ENCODE measurements at regions not wholly inside any gene's neighbourhood (a gene's known extent, or its start where the extent isn't known, plus 50 kb on each side); places are given as distances from the start of the nearest gene placed in this dataset.

GRCh38 chr4:104235967-104236366, 258.7 kb downstream of the CXXC4 start:
- no peak for TF ChIP-seq CTCF (IDR thresholded peaks at IDR 0.05)
- no peak for TF ChIP-seq POLR2A (IDR thresholded peaks at IDR 0.05)
- TF ChIP-seq EP300 (IDR thresholded peaks at IDR 0.05) = no peak
- TF ChIP-seq POLR2AphosphoS5 (IDR thresholded peaks at IDR 0.05) = no peak
